ENCODE measurements at regions not wholly inside any gene's neighbourhood (a gene's known extent, or its start where the extent isn't known, plus 50 kb on each side); places are given as distances from the start of the nearest gene placed in this dataset.
"Not testable (repeated sequence)": the region's sequence is repeated elsewhere in the genome, so short reads cannot be mapped to it uniquely, and the experiment has no call there.

DNA sequence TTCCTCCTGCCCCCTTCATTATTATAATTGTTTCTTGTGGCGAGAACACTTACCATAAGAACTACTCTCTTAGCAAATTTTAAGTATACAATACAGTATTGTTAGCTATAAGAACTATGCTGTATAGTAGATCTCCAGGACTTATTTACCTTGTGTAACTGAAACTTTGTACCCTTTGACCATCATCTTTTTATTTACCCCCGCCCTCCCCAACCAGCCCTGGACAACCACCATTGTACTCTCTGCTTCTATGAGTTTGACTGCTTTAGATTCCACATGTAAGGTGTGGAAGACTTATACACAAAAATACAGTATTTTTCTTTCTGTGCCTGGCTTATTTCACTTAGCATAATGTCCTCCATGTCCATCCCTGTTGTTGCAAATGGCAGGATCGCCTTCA, 161.1 kb downstream of the PHF8 start:
- no peak for TF ChIP-seq CTCF (IDR thresholded peaks at IDR 0.05; ENCODE audit: control insufficient read depth, insufficient read depth, low read depth, low read length, missing control alignments)
- H3K4me3 ChIP-seq (ENCODE audit: control insufficient read depth, low read depth, low read length) = no peak overlapping the region
- DNase-seq (ENCODE audit: low read depth) = no peak

DNA sequence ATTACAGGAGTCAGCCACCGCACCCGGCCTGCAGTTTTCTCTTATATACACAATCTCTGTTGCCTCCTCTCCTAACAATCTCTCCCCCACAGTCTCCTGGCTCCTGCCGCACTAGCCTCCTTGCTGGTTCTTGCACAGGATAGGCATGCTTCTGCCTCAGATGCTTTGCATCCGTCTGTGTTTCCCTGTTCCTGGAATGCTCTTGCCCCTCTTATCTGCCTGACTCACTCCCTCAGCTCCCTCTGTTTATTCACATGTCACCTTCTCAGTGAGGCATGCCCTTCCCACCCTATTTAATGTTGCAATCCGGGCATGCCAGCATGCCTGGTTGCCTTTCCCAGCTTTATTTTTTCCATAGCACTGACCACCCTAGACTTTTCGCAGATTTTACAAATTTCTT, 161.9 kb downstream of the PHF8 start:
- peak; percentile 23 for DNase-seq (ENCODE audit: low read depth)
- TF ChIP-seq CTCF (IDR thresholded peaks at IDR 0.05; ENCODE audit: control insufficient read depth, insufficient read depth, low read depth, low read length, missing control alignments) = no peak
- no peak overlapping the region for H3K4me3 ChIP-seq (ENCODE audit: control insufficient read depth, low read depth, low read length)

GRCh38 chrX:53880786-53881185, 163.5 kb downstream of the PHF8 start:
- not testable (repeated sequence) for H3K4me3 ChIP-seq (ENCODE audit: control insufficient read depth, low read depth, low read length); DNase-seq (ENCODE audit: low read depth)

DNA sequence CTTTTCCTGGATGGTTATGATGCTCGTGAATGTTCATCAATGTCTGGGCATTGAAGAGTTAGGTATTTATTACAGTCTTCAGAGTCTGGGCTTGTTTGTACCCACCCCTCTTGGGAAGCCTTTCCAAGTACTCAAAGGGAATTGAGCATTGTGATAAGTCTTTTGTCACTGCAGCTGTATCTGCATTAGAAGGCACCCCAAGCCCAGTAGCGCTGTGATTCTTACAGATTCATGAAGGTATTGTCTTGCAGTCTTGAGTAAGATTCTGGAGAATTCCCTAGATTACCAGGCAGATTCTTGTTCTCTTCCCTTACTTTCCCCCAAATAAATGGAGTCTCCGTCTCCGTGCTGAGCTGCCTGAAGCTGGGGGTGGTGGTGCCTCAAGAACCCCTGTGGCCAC, 173.4 kb upstream of the HUWE1 start:
- no peak overlapping the region for H3K4me3 ChIP-seq (ENCODE audit: control insufficient read depth, low read depth, low read length)
- no peak for TF ChIP-seq CTCF (IDR thresholded peaks at IDR 0.05; ENCODE audit: control insufficient read depth, insufficient read depth, low read depth, low read length, missing control alignments)
- no peak for DNase-seq (ENCODE audit: low read depth)

DNA sequence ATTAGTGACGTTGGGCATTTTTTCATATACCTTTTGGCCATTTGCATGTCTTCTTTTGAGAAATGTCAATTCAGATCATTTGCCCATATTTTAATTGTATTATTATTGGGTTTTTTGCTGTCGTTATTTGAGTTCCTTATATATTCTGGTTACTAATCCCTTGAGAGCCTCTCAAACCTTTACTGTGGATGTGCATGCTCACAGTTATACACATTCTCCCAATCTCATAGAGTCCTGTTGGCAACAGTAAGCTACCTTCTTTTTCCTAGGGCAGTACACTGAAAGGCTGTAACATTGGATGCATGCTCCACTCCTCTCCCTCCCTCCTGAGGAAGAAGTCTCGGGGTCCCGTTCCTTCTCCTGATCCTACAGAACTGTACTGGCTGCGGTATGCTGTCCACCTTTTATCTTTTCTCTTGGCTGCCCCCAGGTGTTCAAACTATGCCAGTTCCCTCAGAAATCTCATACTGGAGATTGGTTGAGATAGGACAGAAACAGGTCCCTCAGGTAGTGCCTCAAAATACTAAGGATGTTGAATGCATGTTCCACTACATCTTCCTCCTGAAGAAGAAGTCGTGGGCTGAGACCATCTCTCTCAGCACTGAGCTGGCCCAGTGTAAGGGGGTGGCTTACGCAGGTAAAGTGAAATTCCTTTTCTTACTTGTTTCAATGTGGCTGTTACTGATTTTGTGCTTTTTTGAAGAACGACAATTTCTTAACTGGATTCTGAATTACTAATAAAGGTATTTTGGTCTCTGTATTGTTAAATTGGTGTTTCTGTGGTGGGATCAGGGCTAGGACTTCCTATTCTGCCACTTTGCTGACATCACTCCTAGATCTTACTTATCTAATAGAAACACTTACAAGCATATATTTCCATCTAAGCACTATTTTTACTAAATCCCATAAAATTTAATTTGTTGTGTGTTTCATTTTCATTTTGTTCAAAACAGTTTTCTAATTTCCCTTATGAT, 145.4 kb upstream of the HUWE1 start:
- no peak overlapping the region for H3K4me3 ChIP-seq (ENCODE audit: control insufficient read depth, low read depth, low read length)
- peak; percentile 58 for TF ChIP-seq CTCF (IDR thresholded peaks at IDR 0.05; ENCODE audit: control insufficient read depth, insufficient read depth, low read depth, low read length, missing control alignments)
- DNase-seq (ENCODE audit: low read depth) = no peak

DNA sequence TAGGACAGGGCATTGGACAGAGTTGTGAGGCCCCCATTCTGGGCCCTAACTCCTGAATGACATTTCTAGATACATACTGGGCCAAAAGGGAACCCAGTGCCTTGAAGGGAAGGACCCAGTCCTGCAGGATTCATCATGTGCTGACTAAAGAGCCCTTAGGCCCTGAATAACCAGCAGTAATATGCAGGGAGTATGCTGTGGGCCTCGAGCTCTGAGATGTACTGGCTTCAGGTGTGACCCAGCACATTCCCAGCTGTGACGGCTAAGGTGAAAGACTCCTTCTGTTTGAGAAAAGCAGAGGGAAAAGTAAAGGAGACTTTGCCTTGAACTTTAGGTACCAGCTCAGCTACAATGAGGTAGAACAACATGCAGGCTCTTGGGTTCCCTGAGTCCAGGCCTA, 138.2 kb upstream of the HUWE1 start:
- TF ChIP-seq CTCF (IDR thresholded peaks at IDR 0.05; ENCODE audit: control insufficient read depth, insufficient read depth, low read depth, low read length, missing control alignments) = no peak
- H3K4me3 ChIP-seq (ENCODE audit: control insufficient read depth, low read depth, low read length) = no peak overlapping the region
- no peak for DNase-seq (ENCODE audit: low read depth)

GRCh38 chrX:53818115-53818514, 131.6 kb upstream of the HUWE1 start:
- not testable (repeated sequence) for H3K4me3 ChIP-seq (ENCODE audit: control insufficient read depth, low read depth, low read length); DNase-seq (ENCODE audit: low read depth)

Measured in AG09309 (cell line).